GM12892 (cell line): ENCODE measurements at regions not wholly inside any gene's neighbourhood (a gene's known extent, or its start where the extent isn't known, plus 50 kb on each side); places are given as distances from the start of the nearest gene placed in this dataset.

Experiments
- DNase-seq: peaks from one replicate; pipeline ENCODE4 v3.0.0; 2011; ENCODE audit not compliant: insufficient read length
- FAIRE-seq: peaks from 2 replicates; lab custom pipeline; 2011; peaks lifted over from hg19 to GRCh38; lab: Jason Lieb, UNC
- POLR2A ChIP-seq: IDR thresholded peaks from 2 replicates; pipeline ENCODE4 v1.6.1; 2011; ENCODE audit warnings: low read depth, low read length, control low read depth
- POLR2AphosphoS5 ChIP-seq: IDR thresholded peaks from 2 replicates; pipeline ENCODE4 v1.6.1; 2011; ENCODE audit warnings: low read depth, low read length, control low read depth
- TAF1 ChIP-seq: IDR thresholded peaks from 2 replicates; pipeline ENCODE4 v1.6.1; 2011; ENCODE audit warnings: low read depth, mild to moderate bottlenecking, control low read depth, low read length, borderline replicate concordance

DNA sequence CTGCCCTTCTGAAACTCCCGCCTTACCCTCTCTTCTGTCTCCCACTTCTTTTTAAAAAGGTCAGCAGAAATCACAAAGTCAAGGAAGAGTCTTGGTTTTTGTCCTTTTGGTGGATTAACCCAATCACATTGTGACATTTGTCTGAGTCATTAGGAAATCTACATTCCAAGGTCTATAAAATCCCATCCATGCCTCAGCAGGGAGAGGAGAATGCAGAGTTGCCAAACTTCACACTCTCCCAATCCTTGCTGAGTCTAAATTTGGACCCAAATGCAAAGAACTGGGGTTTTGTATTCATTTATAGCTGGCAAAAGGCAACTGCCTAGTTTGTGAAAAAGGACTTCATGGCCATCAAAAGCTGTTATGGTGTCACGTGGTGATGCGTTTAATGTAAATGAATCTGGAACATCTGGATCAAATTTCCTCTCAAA is 67.9 kb downstream of the TMEM30B start:
- DNase-seq (no peak), FAIRE-seq (no peak)
- TF ChIP-seq POLR2AphosphoS5 (no peak), TAF1 (no peak), POLR2A (no peak)

DNA sequence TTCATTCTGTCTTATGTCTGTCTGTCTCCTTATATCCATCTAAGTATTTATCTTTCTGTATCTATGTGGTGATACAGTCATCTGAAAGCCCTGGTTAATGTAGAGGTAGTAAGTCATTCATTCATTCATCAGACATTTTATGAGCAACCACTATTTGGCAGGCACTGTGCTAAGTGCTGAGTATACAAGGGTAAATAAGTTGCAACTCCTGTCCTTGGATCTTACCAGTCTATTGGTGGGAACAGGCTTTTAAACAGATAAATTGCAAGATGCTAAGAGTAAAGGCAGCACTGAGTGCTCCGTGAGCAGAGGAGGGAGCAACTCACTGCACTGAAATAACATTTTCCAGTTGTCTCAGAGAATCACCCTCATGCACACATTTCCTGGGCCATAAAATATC is 68.6 kb downstream of the TMEM30B start:
- no peak for DNase-seq
- FAIRE-seq, result no peak
- TF ChIP-seq TAF1 (no peak), POLR2A (no peak), POLR2AphosphoS5 (no peak)

- TF ChIP-seq POLR2A, result no peak
- TF ChIP-seq POLR2AphosphoS5, result no peak
- no peak for TF ChIP-seq TAF1
- FAIRE-seq (no peak), DNase-seq (no peak)
These were observed 69.5 kb downstream of the TMEM30B start for GRCh38 chr14:61211476-61212255.

GRCh38 chr14:61203081-61203753 is 77.9 kb downstream of the TMEM30B start:
- TF ChIP-seq POLR2AphosphoS5, result no peak
- no peak for TF ChIP-seq TAF1
- TF ChIP-seq POLR2A, result no peak
- FAIRE-seq, result no peak
- DNase-seq, result no peak

DNA sequence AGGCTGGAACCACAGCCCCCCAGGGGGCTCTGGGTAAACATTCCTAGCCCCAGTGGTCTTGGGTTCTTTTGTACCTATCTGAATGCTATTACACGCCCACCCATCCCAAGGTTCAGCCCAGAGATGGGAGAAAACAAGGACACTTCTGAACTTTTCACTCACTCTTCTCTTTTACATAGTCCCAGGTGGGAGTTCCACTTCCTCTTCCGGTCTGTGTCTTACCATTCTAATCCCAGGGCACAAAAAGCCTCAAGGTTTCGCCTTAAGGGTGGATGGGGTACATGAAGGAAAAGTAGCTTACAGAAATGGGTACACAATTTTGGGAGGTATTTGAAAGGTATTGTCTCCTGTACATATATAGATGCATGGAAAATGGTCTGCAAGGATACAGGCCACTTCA is 79.0 kb downstream of the TMEM30B start:
- TF ChIP-seq POLR2A, result no peak
- no peak for TF ChIP-seq TAF1
- no peak for TF ChIP-seq POLR2AphosphoS5
- no peak for FAIRE-seq
- DNase-seq, result no peak

DNA sequence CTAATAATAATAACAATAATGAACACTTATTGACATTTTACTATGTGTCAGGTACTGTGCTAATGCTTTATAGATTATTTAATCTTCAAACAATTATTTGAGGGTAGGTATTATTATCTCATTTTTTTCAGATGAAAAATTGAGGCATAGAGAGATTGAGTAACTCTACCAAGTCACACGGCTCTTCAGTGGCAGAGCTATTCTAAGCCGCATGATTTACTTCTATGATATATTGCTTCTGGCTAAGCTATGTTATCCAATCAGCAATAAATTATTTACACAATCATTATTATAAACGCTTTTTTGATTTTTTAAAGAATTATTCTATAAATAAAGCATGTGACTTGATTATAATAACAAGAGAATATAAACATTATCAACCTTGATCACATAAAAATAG is 80.0 kb downstream of the TMEM30B start:
- TF ChIP-seq TAF1 (no peak), POLR2AphosphoS5 (no peak), POLR2A (no peak)
- DNase-seq, result no peak
- no peak for FAIRE-seq

- DNase-seq, result no peak
- TF ChIP-seq TAF1, result no peak
- no peak for TF ChIP-seq POLR2AphosphoS5
- TF ChIP-seq POLR2A, result no peak
- FAIRE-seq, result no peak
These were observed 83.7 kb downstream of the TMEM30B start for GRCh38 chr14:61197416-61197815.

DNA sequence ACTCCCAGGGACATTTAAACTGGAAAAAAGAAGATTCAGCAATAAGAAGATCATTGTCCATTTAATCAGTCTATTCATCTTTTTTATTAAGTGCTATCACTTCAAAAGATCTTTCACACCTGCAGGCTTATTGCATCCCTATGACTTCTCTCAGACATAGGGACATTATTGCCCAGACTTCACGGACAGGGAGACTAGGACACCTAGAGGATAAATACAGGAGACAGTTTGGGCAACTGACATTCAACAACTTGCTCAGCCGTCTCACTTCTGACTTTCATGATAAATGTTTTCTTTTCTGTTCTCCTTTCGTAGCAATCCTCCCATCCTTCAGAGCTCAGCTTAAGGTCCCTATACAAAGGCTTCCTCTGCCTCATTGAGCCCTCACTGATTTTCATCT is 84.3 kb downstream of the TMEM30B start:
- TF ChIP-seq POLR2A (no peak), POLR2AphosphoS5 (no peak), TAF1 (no peak)
- DNase-seq (no peak), FAIRE-seq (no peak)

- FAIRE-seq (no peak), DNase-seq (no peak)
- no peak for TF ChIP-seq TAF1
- no peak for TF ChIP-seq POLR2AphosphoS5
- TF ChIP-seq POLR2A, result no peak
These were observed 85.1 kb downstream of the TMEM30B start for GRCh38 chr14:61196034-61196433.

- no peak for TF ChIP-seq POLR2AphosphoS5
- TF ChIP-seq POLR2A, result no peak
- no peak for TF ChIP-seq TAF1
- DNase-seq, result no peak
These were observed 87.7 kb downstream of the TMEM30B start for GRCh38 chr14:61193476-61193875.

GRCh38 chr14:61192989-61193388 is 88.1 kb downstream of the TMEM30B start:
- TF ChIP-seq POLR2A, result no peak
- no peak for TF ChIP-seq POLR2AphosphoS5
- TF ChIP-seq TAF1, result no peak
- FAIRE-seq (no peak), DNase-seq (no peak)

More at GRCh38 chr14:61193476-61193875, 87.7 kb downstream of the TMEM30B start:
- no peak for FAIRE-seq

DNA sequence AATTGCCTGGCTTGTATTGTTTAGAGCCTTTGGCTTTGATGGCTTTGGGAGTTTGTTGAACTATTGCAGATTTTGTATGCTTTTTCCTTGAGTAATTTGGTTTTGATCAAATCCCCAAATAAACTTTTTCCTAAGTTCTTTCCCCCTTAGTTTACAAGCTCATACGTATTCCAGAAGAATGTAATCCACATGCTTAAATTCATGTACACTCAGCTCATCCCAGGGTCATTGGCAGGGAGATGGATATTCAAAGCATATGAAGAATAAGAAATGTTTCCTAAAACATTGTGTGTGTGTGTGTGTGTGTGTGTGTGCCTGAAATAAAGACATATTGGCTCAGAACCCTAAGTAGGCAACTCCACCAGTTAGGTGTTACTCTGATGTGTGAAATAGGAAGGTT is 89.4 kb downstream of the TMEM30B start:
- DNase-seq (no peak), FAIRE-seq (no peak)
- no peak for TF ChIP-seq POLR2AphosphoS5
- no peak for TF ChIP-seq POLR2A
- TF ChIP-seq TAF1, result no peak
